Lung (tissue), 11 donors: ENCODE measurements at regions not wholly inside any gene's neighbourhood (a gene's known extent, or its start where the extent isn't known, plus 50 kb on each side); places are given as distances from the start of the nearest gene placed in this dataset.

Source experiments
- ATAC-seq: fragments of 200-7000 bp; cut with Tn5 transposase; one replicate; pipeline ENCODE4 v1.9.1; 2020; ENCODE audit warnings: moderate number of reproducible peaks; ENCODE audit not compliant: insufficient read depth, low FRiP score
- DNase-seq, 3 donors: peaks; one replicate each; pipeline ENCODE4 v3.0.0-alpha.2; 2013 to 2017
- H3K27ac ChIP-seq, 2 donors: one replicate each; pipeline ENCODE4 v1.5.1; 2013; ENCODE audit warnings: mild to moderate bottlenecking in 2 of 2, moderate library complexity in 2 of 2, control low read depth in 1 of 2, inconsistent platforms in 1 of 2, low read depth in 1 of 2, low read length in 1 of 2
- H3K27me3 ChIP-seq, 3 donors: one replicate each; pipeline ENCODE4 v1.5.1; 2013; ENCODE audit warnings: low read length in 2 of 3; ENCODE audit not compliant: control insufficient read depth in 3 of 3, insufficient read depth in 3 of 3
- H3K36me3 ChIP-seq, 4 donors: one replicate each; pipeline ENCODE4 v1.5.1; 2013; ENCODE audit warnings: low read length in 4 of 4, mild to moderate bottlenecking in 1 of 4, moderate library complexity in 1 of 4; ENCODE audit not compliant: control insufficient read depth in 4 of 4, insufficient read depth in 4 of 4
- H3K4me1 ChIP-seq, 5 donors: one replicate each; pipeline ENCODE4 v1.5.1; 2013; ENCODE audit warnings: low read length in 5 of 5, mild to moderate bottlenecking in 2 of 5, moderate library complexity in 1 of 5; ENCODE audit not compliant: control insufficient read depth in 5 of 5, insufficient read depth in 5 of 5
- H3K4me3 ChIP-seq: one replicate; pipeline ENCODE4 v1.5.1; 2013; ENCODE audit warnings: mild to moderate bottlenecking, control low read depth, moderate library complexity
- H3K9ac ChIP-seq, 2 donors: one replicate each; pipeline ENCODE4 v1.5.1; 2013; ENCODE audit warnings: low read length in 2 of 2, control low read depth in 1 of 2; ENCODE audit not compliant: insufficient read depth in 1 of 2
- H3K9me3 ChIP-seq, 4 donors: one replicate each; pipeline ENCODE4 v1.5.1; 2013; ENCODE audit warnings: low read length in 3 of 4, mild to moderate bottlenecking in 1 of 4, moderate library complexity in 1 of 4; ENCODE audit not compliant: control insufficient read depth in 4 of 4, insufficient read depth in 3 of 4
- WGBS, 2 donors: extraction: QIAGEN DNeasy Blood & Tissue Kit; methylation state at CpG; one replicate each; pipeline ENCODE4 v1.1.7; 2013; 5-methylcytosine and 5-hydroxymethylcytosine counted together
- TF ChIP-seq, protein P1 (sequence below): IDR thresholded peaks from 2 replicates; pipeline ENCODE4 v1.5.1; 2012; ENCODE audit warnings: mild to moderate bottlenecking; ENCODE audit errors: control extremely low read depth, extremely low read depth
- donor health status: control.
- donor health status: control.
- donor health status: Bipolar disorder and iron deficiency.
- donor health status: healthy.
- donor health status: DM: yes; HTN: yes; CAD: no.

- H3K9ac ChIP-seq, result no peak overlapping the region
- no peaks in the 10 kb centered on the region for H3K27me3 ChIP-seq
- no peak for DNase-seq
- H3K4me1 ChIP-seq, result no peaks in the 10 kb centered on the region
- no peaks in the 10 kb centered on the region for H3K9me3 ChIP-seq
- no peaks in the 10 kb centered on the region for H3K36me3 ChIP-seq
- H3K4me3 ChIP-seq, result no peak overlapping the region
- 66 to 76% methylated on average over 4 of the region's 4 CpGs for WGBS, 2 donors
- H3K27ac ChIP-seq, result no peak overlapping the region
- TF ChIP-seq, protein P1, sequence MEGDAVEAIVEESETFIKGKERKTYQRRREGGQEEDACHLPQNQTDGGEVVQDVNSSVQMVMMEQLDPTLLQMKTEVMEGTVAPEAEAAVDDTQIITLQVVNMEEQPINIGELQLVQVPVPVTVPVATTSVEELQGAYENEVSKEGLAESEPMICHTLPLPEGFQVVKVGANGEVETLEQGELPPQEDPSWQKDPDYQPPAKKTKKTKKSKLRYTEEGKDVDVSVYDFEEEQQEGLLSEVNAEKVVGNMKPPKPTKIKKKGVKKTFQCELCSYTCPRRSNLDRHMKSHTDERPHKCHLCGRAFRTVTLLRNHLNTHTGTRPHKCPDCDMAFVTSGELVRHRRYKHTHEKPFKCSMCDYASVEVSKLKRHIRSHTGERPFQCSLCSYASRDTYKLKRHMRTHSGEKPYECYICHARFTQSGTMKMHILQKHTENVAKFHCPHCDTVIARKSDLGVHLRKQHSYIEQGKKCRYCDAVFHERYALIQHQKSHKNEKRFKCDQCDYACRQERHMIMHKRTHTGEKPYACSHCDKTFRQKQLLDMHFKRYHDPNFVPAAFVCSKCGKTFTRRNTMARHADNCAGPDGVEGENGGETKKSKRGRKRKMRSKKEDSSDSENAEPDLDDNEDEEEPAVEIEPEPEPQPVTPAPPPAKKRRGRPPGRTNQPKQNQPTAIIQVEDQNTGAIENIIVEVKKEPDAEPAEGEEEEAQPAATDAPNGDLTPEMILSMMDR, result no peak
- no peak for ATAC-seq
Measured at GRCh38 chr9:73575101-73576060, 423.7 kb downstream of the ANXA1 start.

GRCh38 chr9:73577848-73578247 is 426.2 kb downstream of the ANXA1 start:
- TF ChIP-seq, protein P1, result no peak
- Histone ChIP-seq H3K4me3 (no peak overlapping the region), H3K9me3 (no peaks in the 10 kb centered on the region), H3K36me3 (no peaks in the 10 kb centered on the region), H3K4me1 (no peaks in the 10 kb centered on the region), H3K27me3 (no peaks in the 10 kb centered on the region), H3K9ac (no peak overlapping the region), H3K27ac (no peak overlapping the region)
- no peak for ATAC-seq
- peak in 1 of 3 donors; percentile 13 for DNase-seq
- WGBS, 2 donors, result 62 to 72% methylated on average over 3 of the region's 3 CpGs

DNA sequence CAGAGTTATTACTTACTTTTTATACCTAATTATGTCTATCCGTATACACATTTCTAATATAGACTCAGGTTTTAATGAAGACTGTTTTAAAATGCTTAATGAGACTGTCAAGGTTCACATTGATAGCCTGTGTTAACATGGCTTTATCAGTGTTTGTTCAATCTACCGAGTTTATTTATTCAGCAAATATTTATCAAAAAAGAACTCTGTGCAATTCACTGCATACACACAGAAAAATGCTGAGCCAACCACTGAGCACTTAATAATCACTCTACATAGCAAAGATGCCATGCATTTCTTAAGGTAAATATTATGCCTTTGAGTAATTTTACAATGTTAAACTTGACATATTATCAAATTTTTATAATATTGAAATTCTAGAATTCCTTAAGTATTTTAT is 428.2 kb downstream of the ANXA1 start:
- Histone ChIP-seq H3K27me3 (no peaks in the 10 kb centered on the region), H3K4me1 (no peaks in the 10 kb centered on the region), H3K27ac (no peak overlapping the region), H3K9me3 (no peaks in the 10 kb centered on the region), H3K4me3 (no peak overlapping the region), H3K36me3 (no peaks in the 10 kb centered on the region), H3K9ac (no peak overlapping the region)
- peak in 2 of 3 donors; percentile 6 to 23 for DNase-seq
- 53 to 76% methylated on average over 2 of the region's 2 CpGs for WGBS, 2 donors
- ATAC-seq, result no peak
- TF ChIP-seq, protein P1, result no peak

- no peaks in the 10 kb centered on the region for H3K4me1 ChIP-seq
- TF ChIP-seq, protein P1, result no peak
- H3K36me3 ChIP-seq, result no peaks in the 10 kb centered on the region
- H3K9ac ChIP-seq, result no peak overlapping the region
- H3K27ac ChIP-seq, result no peak overlapping the region
- ATAC-seq (peak; percentile 53), DNase-seq (no peak)
- H3K27me3 ChIP-seq, result no peaks in the 10 kb centered on the region
- no peak overlapping the region for H3K4me3 ChIP-seq
- no peaks in the 10 kb centered on the region for H3K9me3 ChIP-seq
Measured at GRCh38 chr9:73583576-73583975, 431.9 kb downstream of the ANXA1 start.
